ENCODE measurements at regions not wholly inside any gene's neighbourhood (a gene's known extent, or its start where the extent isn't known, plus 50 kb on each side); places are given as distances from the start of the nearest gene placed in this dataset.

- Histone ChIP-seq H3K79me2 (ENCODE audit: insufficient read depth, low read length) (no peaks in the 10 kb centered on the region), H3F3A (ENCODE audit: low read depth) (no peaks in the 10 kb centered on the region), H2AFZ (ENCODE audit: low read length) (no peak overlapping the region)
Measured at GRCh38 chr10:29959586-29959985, 99.8 kb downstream of the JCAD start.

GRCh38 chr10:29958440-29958839 lies 100.9 kb downstream of the JCAD start:
- no peak overlapping the region for H3K4me3 ChIP-seq (ENCODE audit: low read length, poor library complexity, severe bottlenecking)
- no peaks in the 10 kb centered on the region for H3K27me3 ChIP-seq (ENCODE audit: insufficient read depth, low read length, poor library complexity, severe bottlenecking)
- no peaks in the 10 kb centered on the region for H3K79me2 ChIP-seq (ENCODE audit: insufficient read depth, low read length)
- H3K9ac ChIP-seq (ENCODE audit: low read depth, low read length, poor library complexity, severe bottlenecking), result no peak overlapping the region
- no peaks in the 10 kb centered on the region for H3K4me1 ChIP-seq (ENCODE audit: insufficient read depth, low read length, poor library complexity, severe bottlenecking)
- H3K4me2 ChIP-seq (ENCODE audit: low read depth, low read length, poor library complexity, severe bottlenecking), result no peak overlapping the region
- H3K9me3 ChIP-seq (ENCODE audit: insufficient read depth, low read depth, low read length), result no peaks in the 10 kb centered on the region
- no peak for TF ChIP-seq CTCF (conservative IDR thresholded peaks at IDR 0.05; ENCODE audit: low read length)
- no peak for TF ChIP-seq EZH2phosphoT487 (IDR thresholded peaks at IDR 0.05; ENCODE audit: borderline replicate concordance)
- no peak overlapping the region for H2AFZ ChIP-seq (ENCODE audit: low read length)
- no peaks in the 10 kb centered on the region for H3K36me3 ChIP-seq (ENCODE audit: insufficient read depth, low read length)
- H4K20me1 ChIP-seq (ENCODE audit: insufficient read depth, low read length, poor library complexity, severe bottlenecking), result no peaks in the 10 kb centered on the region
- no peaks in the 10 kb centered on the region for H3F3A ChIP-seq (ENCODE audit: low read depth)
- no peaks in the 10 kb centered on the region for H3K9me2 ChIP-seq (replicated peaks; ENCODE audit: low read depth, low read length)

More at GRCh38 chr10:29959586-29959985, 99.8 kb downstream of the JCAD start:
- no peak overlapping the region for H3K4me2 ChIP-seq (ENCODE audit: low read depth, low read length, poor library complexity, severe bottlenecking)
- no peaks in the 10 kb centered on the region for H3K36me3 ChIP-seq (ENCODE audit: insufficient read depth, low read length)
- H3K9ac ChIP-seq (ENCODE audit: low read depth, low read length, poor library complexity, severe bottlenecking), result no peak overlapping the region
- no peak for TF ChIP-seq CTCF (conservative IDR thresholded peaks at IDR 0.05; ENCODE audit: low read length)
- TF ChIP-seq EZH2phosphoT487 (IDR thresholded peaks at IDR 0.05; ENCODE audit: borderline replicate concordance), result no peak
- no peaks in the 10 kb centered on the region for H3K9me3 ChIP-seq (ENCODE audit: insufficient read depth, low read depth, low read length)
- H3K4me3 ChIP-seq (ENCODE audit: low read length, poor library complexity, severe bottlenecking), result no peak overlapping the region
- H3K4me1 ChIP-seq (ENCODE audit: insufficient read depth, low read length, poor library complexity, severe bottlenecking), result no peaks in the 10 kb centered on the region
- no peaks in the 10 kb centered on the region for H3K9me2 ChIP-seq (replicated peaks; ENCODE audit: low read depth, low read length)
- H4K20me1 ChIP-seq (ENCODE audit: insufficient read depth, low read length, poor library complexity, severe bottlenecking), result no peaks in the 10 kb centered on the region
- no peaks in the 10 kb centered on the region for H3K27me3 ChIP-seq (ENCODE audit: insufficient read depth, low read length, poor library complexity, severe bottlenecking)

DNA sequence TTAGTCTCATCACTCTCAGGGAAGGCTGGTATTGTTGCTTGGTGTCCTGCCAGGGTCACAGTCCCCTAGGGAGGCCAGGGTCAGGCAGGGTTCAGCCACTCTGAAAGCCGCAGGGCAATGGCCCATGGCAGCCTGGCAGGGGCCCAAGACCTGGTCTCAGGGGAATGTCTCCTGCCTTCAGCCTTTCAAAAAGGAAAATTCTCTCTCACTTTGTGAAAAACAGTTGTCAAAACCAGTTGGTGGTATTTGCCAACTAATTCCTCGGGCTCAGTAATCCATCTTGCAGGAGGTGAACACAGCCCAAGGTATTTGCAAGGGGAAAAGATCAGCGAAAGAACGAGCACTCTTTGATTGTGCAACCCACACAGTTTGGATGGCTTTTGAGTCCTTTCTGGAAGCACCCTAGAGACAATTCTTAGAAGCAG lies 101.5 kb downstream of the JCAD start:
- no peak overlapping the region for H3K9ac ChIP-seq (ENCODE audit: low read depth, low read length, poor library complexity, severe bottlenecking)
- H3K9me2 ChIP-seq (replicated peaks; ENCODE audit: low read depth, low read length), result no peaks in the 10 kb centered on the region
- no peak overlapping the region for H3K4me2 ChIP-seq (ENCODE audit: low read depth, low read length, poor library complexity, severe bottlenecking)
- no peak overlapping the region for H2AFZ ChIP-seq (ENCODE audit: low read length)
- H4K20me1 ChIP-seq (ENCODE audit: insufficient read depth, low read length, poor library complexity, severe bottlenecking), result no peaks in the 10 kb centered on the region
- H3K9me3 ChIP-seq (ENCODE audit: insufficient read depth, low read depth, low read length), result no peaks in the 10 kb centered on the region
- no peaks in the 10 kb centered on the region for H3K27me3 ChIP-seq (ENCODE audit: insufficient read depth, low read length, poor library complexity, severe bottlenecking)
- H3F3A ChIP-seq (ENCODE audit: low read depth), result no peaks in the 10 kb centered on the region
- no peaks in the 10 kb centered on the region for H3K36me3 ChIP-seq (ENCODE audit: insufficient read depth, low read length)
- no peak overlapping the region for H3K4me3 ChIP-seq (ENCODE audit: low read length, poor library complexity, severe bottlenecking)
- no peak for TF ChIP-seq CTCF (conservative IDR thresholded peaks at IDR 0.05; ENCODE audit: low read length)
- TF ChIP-seq EZH2phosphoT487 (IDR thresholded peaks at IDR 0.05; ENCODE audit: borderline replicate concordance), result no peak
- no peaks in the 10 kb centered on the region for H3K79me2 ChIP-seq (ENCODE audit: insufficient read depth, low read length)
- no peaks in the 10 kb centered on the region for H3K4me1 ChIP-seq (ENCODE audit: insufficient read depth, low read length, poor library complexity, severe bottlenecking)

All from Loucy (cell line).